GM12891 (cell line): ENCODE measurements at regions not wholly inside any gene's neighbourhood (a gene's known extent, or its start where the extent isn't known, plus 50 kb on each side); places are given as distances from the start of the nearest gene placed in this dataset.

ENCODE experiments used
- POLR2A ChIP-seq: IDR thresholded peaks from 2 replicates; pipeline ENCODE4 v1.6.1; 2011; ENCODE audit warnings: low read depth, low read length, control low read depth
- SPI1 ChIP-seq: IDR thresholded peaks from 2 replicates; pipeline ENCODE4 v1.6.1; 2011; ENCODE audit warnings: low read depth, low read length, control low read depth
- TAF1 ChIP-seq: IDR thresholded peaks from 2 replicates; pipeline ENCODE4 v1.6.1; 2011; ENCODE audit warnings: low read depth, low read length, control low read depth

DNA sequence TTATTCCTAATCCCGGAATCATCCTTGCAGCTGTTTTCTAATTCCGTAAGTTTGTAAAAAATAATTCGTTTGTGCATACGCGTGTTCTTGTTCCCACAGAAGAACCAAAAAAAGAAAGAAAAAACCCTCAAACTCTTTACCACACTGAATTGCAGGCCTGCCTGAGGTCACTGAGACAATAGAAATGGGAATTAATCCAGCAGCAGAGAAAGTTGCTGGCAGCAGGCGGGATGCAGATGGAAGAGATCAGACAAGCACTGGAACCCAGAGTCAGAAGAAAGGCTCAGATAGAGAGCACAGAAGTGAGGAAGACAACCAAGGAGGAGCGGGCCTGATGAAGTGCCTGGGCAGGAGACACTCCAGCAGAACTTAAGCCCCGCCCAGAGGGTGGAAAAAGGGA lies 141.5 kb upstream of the VWC2 start:
- TF ChIP-seq TAF1 = no peak
- no peak for TF ChIP-seq SPI1
- TF ChIP-seq POLR2A = no peak
